ENCODE measurements at regions not wholly inside any gene's neighbourhood (a gene's known extent, or its start where the extent isn't known, plus 50 kb on each side); places are given as distances from the start of the nearest gene placed in this dataset.

DNA sequence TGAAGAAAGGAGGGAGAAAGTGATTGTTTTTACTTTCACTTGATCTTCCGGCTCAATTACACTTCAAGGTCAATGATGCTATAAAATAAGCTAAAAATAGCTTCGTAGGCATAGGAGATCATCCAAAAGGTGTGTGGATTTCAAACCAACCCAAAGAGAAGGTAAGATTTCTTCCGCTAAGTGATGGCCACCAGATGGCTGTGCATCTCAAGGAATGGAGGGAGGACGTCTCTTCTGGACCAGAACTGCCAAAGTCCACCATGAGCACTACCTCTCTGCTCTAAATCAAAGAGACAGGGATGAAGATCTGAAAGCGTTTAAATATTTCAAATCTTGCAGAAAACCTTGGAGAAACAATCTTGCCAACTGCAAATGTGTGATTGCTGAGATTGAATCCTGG lies 199.1 kb upstream of the ZPLD1 start:
- DNase-seq (ENCODE audit: low spot score), result no peak

DNA sequence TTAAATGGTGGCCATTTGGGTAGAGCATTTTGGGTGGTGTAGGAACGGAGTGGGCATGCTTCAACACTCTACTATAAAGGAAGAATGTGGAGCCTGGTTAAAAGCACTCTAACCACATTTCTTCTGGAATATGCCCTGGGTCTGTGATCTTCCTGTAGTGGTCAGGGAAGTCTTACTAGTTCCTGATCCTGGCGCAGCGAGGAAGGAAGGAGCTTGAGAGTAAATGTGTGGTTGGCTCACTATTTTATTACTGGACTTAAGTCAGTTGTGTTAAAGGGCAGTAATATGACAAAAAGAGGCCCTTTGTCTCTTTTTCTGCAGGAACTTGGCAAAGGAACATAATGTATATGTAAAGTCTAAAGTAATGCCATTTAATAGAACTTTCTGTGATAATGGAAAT lies 197.6 kb upstream of the ZPLD1 start:
- no peak for DNase-seq (ENCODE audit: low spot score)

DNA sequence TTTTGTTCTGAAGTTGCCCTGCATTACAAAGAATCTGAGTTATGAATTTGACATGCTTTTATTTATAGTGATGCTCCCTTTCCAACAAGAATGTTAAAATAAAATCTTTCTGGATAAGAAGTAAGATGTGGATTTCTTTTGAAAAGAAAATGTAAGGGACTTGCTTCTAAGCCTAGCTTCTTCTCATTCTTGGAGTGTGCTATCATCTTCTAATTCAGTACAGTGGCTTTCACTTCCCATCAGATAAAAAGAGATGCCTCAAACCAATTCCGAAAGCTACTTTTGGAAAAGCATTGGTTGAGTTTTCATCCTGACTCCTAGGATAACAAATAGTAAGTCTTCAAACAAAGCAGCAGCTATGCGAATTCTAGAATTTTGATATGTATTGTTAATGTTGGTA lies 197.0 kb upstream of the ZPLD1 start:
- DNase-seq (ENCODE audit: low spot score), result no peak

DNA sequence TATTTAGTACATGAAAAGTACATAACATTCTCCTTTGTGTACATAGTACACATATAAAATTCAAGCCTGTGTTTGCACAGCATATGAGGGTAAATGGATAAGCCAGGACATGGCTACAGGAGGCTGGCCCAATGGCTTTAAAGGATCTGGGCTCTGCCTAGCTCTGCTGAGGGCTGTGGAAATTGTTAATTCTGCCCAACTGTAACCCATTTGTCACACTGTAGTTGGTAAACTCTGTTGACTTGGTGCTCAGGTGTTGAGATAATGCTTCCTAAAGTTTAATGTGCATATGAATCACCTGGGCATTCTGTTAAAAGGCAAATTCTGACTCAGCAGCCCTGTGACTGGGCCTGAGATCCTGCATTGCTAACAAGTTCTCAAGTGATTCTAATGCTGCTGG lies 196.5 kb upstream of the ZPLD1 start:
- DNase-seq (ENCODE audit: low spot score), result no peak

DNA sequence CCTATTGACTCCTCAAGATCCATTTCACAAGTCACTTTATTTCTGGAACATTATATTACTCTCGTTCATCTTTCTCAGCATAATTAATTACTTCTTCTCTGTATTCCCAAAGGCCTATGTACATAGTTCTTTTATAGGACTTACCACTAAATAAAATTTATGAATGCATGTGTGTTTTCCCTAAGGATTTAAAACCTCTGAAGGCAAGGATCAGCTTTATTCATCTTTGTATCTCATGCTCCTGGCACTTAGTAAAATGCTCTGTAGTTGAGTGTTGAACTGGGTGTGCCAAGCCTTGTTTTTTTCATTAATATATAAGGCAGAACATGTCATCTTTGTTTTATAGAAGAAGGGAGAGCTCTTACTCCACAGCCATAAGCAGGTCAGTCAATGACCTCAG lies 194.1 kb upstream of the ZPLD1 start:
- no peak for DNase-seq (ENCODE audit: low spot score)

DNA sequence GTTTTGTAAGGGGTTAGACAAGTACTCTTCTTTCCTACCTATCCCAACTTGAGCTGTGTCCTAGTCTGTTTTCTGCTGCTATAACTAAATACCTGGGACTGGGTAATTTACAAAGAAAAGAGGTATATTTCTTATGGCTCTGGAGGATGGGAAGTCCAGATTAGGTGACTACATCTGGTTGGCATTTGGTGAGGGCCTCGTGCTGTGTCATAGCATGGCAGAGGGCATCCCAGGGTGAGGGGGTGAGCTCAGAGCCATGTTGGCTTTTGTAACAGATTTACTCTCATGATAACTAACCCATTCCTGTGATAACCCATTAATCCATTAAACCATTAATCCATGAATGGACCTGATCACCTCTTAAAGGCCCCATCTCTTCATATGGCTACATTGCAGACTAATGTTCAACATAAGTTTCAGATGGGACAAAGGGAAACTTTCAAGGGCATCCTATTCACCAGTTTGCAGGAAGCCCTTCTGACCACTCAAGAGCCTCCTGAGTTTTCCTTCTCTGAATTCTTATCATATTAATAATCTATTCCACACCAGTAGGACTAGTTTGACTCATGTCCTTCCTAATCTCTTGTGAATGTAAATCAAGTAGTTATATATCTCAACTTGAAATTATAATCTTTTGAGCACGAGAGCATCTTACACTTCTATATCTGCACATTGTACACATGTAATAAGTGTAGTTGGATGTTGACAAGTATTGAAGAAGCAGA lies 185.7 kb upstream of the ZPLD1 start:
- DNase-seq (ENCODE audit: low spot score), result no peak

DNA sequence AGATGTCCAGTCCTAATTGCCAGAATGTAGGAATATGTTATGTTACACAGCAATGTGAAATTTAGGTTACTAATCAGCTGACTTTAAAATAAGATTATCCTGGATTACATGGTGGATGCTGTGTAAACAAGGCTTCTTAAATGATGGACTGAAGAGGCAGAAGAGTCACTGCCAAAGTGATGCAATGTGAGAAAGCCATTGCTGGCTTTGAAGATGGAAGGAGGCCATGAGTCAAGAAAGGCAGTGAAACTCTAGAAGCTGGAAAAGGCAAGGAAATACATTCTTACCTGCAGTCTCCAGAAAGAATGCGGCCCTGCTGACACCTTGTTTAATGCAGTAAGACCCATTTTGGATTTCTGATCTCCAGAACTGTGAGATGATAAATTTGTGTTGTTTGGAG lies 179.1 kb upstream of the ZPLD1 start:
- DNase-seq (ENCODE audit: low spot score), result no peak

DNA sequence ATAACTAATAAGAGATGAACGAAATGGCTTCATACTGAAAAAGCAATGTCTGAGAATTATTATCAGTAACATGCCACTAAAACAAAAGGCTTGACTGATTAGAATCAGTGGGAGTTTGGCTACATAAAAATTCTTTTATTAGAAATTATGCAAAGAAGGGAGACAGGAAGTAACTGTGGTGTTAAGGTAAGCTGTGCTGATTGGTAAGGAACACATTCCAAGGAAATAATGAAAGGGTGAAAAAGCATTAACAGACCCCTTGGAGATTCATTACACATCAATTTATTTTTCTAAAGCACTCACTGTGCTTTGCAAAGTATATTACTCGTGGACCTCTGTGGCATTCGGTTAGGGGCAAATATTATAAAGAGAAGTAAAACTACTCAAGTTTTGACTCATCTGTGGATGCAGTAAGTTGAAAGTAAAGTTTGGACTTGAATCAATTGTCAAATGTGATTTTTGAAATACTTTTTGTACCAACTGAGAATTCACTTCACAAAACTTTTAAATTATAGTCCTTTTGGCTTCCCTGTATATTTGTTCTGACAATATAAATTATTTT lies 176.1 kb upstream of the ZPLD1 start:
- no peak for DNase-seq (ENCODE audit: low spot score)

DNA sequence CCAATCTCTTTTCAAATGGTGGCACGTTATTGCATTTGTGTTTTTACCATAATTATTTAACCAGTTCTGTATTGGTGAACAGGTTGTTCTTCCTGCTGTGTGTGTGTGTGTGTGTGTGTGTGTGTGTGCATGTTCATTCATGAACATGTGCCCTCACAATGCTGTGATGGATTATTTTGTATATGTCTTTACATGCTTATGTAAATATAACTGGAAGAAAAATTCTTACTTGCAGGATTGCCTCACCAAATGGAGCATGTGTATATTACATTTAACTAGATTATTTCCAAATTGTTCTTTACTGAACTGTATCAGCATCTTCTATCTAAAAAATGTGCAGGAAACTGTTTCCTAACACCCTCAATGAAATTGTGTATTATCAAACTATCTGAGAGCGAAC lies 175.2 kb upstream of the ZPLD1 start:
- no peak for DNase-seq (ENCODE audit: low spot score)

DNA sequence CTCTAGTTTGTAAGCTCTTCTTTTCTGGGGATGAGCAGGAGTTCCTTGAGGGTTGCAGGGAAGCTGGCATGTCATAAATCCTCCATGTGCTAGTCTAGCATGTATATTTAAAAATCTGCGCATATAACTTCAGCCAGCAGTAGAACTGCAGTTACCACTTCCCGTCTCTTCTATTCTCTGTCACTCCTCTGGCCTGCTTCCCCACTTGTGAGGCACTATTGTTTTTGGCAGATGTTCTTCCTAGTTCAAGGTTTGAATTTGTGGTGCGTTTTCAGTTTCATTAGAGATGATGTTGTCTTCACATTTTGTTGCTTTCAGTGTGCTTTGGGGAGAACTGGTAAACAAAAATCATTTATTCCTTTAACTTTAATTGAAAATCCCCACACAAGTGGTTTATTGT lies 169.1 kb upstream of the ZPLD1 start:
- DNase-seq (ENCODE audit: low spot score), result no peak

DNA sequence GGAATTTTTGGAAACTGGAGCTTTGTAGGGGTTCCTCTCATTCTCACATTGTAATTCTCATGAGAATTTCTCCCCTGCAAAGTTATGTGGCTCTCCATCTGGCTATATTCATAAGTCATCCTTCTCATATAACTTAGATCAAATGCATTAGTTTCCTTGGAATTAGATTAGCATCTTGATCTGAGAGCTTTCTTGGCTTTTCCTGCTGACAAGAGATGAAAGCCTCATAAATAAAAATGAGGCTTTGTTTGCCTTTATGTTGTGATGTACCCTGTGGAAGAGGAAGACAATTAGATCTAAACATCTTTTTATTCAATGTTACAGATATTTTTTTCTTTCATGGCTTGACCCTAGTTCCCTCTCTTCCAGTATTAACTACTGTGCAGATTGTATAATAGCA lies 165.4 kb upstream of the ZPLD1 start:
- no peak for DNase-seq (ENCODE audit: low spot score)

DNA sequence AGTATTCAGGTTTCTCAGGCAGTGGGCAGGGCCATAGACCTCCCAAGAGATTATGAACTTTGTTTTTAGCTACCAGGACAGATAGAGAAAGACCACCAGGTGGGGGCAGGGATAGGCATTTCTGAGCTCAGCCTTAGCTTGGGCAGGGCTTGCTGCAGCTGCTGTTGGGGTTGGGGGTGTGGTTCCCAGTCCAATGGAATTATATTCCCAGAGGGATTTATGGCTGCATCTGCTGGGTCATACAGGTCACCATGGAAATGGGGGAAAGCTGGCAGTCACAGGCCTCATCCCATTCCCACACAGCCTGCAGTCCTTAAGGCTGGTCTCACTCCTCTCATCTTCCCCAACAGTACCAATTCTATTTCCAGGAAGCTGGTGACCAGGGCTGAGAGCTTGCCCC lies 144.6 kb upstream of the ZPLD1 start:
- DNase-seq (ENCODE audit: low spot score), result no peak

DNA sequence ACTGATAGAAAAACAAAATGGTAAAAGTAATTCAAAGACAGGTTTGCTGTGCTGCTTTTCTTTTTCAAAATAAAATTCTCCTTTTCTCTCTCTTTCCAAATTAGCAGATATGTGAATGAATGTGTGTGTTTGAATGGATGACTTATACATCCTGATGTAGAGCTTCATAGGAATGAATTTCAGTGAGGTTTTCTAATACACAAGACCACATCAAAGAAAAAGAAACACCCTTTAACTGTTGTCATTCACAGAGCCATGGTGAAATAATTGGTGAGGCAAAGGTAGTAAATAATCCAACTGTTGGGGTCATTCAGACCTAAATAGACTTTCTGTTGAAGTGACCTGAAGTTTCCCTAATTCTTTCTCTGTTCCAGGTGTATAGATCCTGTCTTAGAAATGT lies 139.1 kb upstream of the ZPLD1 start:
- DNase-seq (ENCODE audit: low spot score), result no peak

DNA sequence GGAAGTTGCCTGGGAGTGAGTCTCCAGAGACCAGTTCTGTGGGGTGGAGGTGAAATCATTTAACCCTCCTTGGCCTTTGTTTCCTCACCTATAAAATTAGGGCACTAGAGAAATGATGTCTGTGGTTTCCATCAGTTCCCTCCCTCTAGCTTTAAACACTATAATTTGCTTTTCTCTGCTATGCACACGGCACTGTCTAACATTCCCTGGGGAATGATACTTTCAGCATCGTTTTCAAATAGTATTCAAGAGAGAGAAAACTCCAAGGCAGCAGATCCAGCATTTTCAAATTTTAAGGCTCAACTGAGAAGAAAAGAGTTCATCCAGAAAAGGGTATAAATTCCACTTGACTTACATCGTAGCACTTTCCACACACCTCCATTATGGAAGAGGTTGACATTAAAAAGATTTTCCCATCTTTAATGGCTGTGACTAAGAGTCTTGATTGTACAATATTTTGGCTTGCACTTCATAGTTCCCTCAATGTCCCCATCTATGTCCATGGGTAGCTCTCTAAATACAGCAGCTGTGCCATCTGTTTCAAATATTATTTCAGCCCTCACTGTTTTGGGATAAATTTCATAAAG lies 137.7 kb upstream of the ZPLD1 start:
- DNase-seq (ENCODE audit: low spot score), result no peak

DNA sequence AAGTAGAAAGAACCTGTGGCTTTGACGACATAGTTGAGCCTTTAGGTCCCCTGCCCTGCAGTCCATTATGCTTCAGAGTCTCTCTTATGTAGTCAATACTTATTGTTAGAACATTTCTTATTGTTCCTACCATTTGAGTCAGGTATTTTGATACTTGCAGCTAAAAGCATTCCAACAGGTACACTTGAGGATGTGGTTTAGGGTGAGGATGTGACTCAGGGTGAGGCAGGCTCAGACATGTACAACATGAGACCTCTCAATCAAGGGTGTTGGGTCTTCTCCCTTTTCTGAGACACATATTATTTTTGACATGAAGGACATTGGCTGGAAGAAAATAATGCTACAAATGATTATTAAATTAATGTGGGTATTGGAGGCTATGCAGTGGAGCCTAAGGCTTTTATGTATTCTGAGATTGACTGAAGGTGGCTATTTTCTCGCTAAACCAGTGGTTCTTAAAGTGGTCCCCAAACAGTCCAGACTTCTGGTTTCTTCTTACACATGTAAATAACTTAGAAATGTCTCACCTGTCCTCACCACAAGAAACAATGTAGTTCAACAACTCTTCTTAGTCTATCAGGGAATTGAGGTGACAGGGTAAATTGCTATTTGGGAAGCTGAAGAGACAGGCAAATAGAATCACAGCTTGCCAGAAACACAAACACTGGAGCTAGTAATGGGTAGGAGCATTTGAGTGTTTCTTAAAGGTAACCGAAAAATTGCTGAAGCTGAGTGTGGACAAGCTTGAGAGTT lies 135.5 kb upstream of the ZPLD1 start:
- no peak for DNase-seq (ENCODE audit: low spot score)

DNA sequence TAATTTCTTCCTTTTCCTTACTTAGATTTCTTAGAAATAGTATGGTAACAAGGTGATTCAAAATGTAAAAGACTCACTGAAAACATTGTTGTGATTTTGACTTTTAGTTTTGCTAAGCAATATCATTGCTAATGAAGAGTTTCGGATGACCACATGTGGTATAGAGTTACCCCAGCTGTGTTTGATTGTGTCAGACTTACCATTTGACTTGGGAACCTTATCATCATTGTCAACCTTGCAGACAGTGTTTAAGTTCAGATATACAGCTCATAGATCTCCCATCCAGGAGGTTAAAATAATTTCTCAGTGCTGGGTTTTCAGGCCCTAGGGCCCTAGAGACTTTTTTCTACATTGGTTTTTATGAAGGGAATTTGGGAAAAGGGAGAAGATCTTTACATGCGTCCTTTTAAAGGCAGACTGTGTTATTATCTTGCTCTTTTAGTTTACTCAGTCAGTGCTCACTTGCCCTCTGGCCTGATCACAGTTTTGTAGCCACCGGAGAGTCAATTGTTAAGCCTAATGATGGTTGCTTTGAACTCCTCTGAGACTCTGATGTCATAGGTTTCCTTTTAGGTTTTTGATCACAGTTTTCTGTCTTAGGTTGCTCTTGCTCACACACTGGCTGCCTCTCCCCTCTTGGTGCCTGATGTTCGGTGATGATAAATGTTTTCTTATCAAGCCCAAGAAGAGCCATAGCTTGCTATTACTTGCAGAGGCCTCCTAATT lies 133.5 kb upstream of the ZPLD1 start:
- DNase-seq (ENCODE audit: low spot score), result no peak

DNA sequence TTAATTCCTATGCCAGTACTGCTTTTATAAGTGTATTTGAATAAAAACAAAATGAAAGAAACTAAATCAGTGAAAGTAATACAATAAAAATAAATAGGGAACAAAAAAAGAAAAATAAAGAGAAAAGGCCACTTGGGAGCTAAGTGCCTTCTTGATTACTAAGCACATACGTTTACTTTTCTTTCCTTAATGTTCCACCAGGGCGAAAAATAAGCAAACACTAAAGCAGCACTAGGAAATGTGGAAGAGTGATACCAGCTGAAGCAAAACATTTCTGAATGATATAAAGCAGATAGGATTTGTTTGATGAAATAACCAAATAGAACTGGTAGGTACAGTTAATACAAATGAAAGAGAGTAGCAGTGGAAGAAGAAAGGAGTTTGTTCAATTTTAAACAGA lies 132.8 kb upstream of the ZPLD1 start:
- DNase-seq (ENCODE audit: low spot score), result no peak

DNA sequence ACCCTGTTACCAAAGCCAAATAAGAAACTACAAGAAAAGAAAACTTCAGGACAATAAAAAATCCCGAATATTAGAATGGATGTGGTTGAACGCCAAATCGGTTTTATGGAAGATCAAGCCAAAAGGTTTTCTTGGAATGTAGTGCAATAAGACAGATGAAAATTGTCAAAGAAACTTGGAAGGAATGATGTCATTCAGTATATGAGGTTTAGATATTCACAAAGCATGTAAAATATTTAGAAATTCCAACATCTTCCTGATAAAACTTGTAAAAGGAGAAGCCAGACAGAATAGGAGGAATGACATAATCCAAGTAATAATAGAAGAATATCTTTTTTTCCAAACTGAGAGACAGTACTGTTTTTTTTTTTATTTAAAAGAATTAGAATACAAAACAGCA lies 130.3 kb upstream of the ZPLD1 start:
- no peak for DNase-seq (ENCODE audit: low spot score)

DNA sequence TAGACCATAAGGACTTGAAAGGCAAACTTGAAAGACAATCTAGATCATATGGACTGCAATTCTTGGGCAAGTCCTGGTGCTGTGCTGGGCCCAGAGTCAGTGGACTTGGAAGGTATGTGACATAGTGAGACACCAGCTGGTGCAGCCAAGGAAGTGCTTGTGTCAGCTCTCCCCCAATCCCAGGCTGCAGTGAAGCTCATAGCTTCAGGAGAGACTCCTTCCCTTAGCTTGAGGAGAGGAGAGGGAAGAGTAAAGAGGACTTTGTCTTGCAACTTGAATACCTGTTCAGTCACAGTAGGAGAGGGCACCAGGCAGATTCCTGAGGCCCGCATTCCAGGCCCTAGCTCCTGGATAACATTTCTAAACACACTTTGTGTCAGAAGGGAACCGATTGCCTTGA lies 127.4 kb upstream of the ZPLD1 start:
- DNase-seq (ENCODE audit: low spot score), result no peak

DNA sequence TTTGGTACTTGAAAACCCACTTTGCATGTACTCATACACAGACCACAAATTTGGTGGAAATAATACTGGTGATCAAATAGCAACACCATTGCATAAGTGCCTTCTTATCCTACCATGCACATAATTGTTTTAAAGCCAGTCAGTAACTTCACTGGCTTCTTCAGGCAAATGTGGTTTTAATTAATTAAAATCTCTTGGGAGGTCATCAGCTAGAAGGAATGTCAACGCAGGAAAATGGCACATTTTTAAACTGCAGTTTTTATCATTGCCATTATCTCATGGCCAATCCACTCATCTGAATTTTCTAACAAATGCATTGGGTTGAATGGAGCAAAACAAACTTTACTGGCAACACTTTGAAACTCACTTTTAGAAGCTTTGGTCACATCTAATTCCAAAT lies 105.7 kb upstream of the ZPLD1 start:
- no peak for DNase-seq (ENCODE audit: low spot score)

DNA sequence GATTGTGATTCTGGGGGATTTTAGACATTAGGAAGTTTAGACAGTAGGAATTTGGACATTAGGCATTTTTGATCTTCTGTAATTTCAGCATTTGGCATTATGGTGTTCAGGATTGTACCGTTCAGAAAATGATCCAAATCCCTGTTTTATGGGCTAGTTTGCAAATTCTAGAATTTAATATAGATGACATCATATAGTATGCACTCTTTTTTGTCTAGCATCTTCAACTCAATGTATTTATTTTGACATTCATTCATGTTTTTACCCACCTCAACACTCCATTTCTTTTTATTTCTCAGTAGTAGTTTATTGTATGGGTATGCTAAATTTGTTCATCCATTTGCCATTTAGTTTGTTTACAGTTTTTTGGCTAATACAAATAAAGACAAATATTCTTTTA lies 105.3 kb upstream of the ZPLD1 start:
- DNase-seq (ENCODE audit: low spot score), result no peak

DNA sequence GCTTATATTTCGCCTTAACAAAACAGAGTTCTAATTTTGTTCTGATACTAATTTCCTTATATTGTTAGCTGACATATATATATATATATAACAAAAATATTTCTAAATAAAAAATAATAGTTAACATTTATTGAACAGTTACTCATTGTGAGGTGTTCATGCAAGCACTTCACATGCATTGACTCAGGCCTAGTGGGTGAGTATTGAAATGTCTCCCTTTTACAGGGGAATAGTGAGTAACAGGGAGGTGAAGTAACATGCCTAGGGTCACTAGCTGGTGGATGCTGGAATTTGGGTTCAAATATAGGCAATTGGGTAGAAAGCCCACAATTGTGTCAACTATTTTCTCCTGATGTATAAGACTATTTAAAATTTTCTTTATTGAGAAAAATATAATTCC lies 102.6 kb upstream of the ZPLD1 start:
- DNase-seq (ENCODE audit: low spot score), result no peak

DNA sequence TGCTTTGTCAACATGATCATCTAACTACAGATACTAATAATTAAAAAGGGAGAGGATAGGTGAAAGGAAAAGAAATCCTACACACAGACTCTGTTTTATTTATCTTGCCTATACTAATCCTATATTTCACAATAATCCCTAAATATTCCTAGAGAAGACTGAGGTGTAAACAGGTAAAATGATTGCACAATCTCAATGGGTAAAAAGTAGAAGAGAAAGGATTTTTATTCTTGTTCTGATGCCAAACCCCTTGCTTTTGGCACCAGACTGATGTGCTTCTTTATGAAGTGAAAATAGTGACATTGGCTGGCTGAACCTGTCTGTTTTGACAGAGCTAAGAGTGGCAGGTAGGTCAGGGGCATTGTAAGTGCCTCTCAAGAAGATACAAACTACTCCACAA lies 101.9 kb upstream of the ZPLD1 start:
- DNase-seq (ENCODE audit: low spot score), result no peak
